Esophagus muscularis mucosa (tissue), 3 donors: ENCODE measurements at regions not wholly inside any gene's neighbourhood (a gene's known extent, or its start where the extent isn't known, plus 50 kb on each side); places are given as distances from the start of the nearest gene placed in this dataset.

Source experiments
- CTCF ChIP-seq, 3 experiments: fragments of 200-600 bp in 2 of 3; fragments of 450-650 bp in 1 of 3; sonication (generic) in 2 of 3; IDR thresholded peaks; one replicate each; pipeline ENCODE4 v1.5.1; 2017 to 2019; ENCODE audit warnings: antibody characterized with exemption in 3 of 3, mild to moderate bottlenecking in 2 of 3, moderate library complexity in 1 of 3
- POLR2A ChIP-seq: fragments of 450-650 bp; IDR thresholded peaks from one replicate; pipeline ENCODE4 v1.6.1; 2017; ENCODE audit warnings: antibody characterized with exemption, moderate library complexity, mild to moderate bottlenecking, low read depth

GRCh38 chr5:141765896-141766551 lies 84.0 kb upstream of the ARAP3 start:
- TF ChIP-seq CTCF (IDR thresholded peaks at IDR 0.05): no peak
- TF ChIP-seq POLR2A: no peak
